ENCODE measurements at regions not wholly inside any gene's neighbourhood (a gene's known extent, or its start where the extent isn't known, plus 50 kb on each side); places are given as distances from the start of the nearest gene placed in this dataset.

DNA sequence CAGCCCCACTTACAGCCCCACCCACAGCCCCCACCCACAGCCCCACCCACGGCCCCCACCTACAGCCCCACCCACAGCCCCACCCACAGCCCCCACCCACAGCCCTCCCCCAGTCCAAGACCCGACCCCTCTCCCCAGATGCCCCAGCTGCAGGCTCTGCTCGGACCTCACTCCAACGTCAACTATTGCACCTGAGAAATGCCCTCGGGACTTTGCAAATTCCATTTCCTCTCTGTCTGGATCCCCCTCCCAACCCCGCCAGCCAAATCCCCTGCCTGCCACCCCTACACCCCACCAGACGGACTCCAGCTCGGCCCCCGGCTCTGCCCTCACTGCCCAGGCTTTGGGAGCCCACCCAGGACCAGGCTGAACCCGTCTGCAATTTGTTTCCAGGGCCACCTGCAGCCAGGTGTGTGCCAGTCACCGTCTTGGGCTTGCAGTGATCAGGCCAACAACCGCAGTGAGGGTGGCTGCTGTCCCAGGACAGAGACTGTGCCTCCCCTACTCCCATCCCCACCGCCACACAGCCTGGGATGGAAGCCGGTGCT is 662.8 kb downstream of the BRD1 start:
- no peak for DNase-seq

DNA sequence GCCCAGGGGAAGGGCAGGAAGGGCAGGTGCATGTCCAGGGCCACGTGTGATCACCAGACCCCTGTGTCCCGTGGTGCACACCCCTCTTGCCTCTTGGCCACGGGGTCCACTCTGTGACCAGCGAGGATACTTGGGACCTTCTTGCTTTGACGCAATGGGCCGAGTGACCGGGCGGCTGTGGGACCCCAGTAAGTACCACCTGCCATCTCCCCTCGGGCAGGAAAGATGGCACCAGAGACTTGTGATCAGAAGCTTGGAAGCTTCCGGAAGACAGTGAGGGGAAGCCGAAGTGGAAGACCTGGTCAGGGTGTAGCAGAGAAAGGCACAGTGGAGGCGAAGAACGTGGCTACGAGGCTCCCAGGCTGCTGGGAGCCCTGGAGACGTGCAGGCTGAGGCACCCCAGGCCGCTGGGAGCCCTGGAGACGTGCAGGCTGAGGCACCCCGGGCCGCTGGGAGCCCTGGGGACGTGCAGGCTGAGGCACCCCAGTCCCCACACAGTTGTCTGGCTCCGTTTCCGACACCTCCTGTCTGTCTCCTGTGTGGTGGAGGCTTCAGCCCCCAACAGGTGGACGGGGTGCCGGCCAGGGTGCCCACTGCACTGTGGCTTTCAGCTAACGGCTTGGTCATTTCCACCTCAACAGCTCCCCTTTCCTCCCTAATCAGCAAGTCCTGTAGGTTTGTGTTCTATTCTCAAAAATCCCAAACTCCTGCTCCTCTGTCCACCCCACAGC is 663.5 kb downstream of the BRD1 start:
- no peak for DNase-seq

DNA sequence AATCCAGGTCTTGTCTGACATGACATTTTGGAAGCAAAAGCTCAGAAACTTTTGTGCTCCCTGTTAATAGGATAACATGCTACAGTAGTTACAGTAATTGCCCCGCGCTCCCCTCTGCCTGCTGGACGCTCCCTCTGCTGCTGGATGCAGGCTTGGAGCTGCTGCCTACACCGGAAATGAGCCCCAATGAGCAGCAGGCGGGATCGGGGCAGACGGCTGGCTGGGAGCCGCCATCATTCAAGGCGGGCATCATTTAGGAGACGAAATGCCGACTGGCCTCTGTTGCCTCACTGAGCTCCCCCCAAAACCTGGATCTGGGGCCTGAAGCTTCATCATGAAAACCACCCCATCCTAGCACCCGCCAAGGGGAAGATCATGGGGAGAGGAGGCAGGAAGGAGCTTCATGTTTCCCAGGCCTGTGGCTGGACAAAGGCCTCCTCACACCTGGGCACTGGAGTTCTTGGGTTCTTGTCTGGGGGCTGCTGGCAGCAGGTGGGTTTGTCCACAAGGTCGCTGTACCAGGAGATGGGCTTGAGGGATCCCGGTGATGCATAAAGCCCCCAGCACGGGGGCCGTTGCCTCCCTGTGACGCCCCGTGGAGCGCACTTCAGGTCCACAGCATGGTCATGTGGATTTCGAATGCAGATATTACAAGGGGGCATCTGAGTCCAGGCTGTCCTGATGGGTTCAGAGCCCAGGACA is 664.3 kb downstream of the BRD1 start:
- DNase-seq, result no peak

DNA sequence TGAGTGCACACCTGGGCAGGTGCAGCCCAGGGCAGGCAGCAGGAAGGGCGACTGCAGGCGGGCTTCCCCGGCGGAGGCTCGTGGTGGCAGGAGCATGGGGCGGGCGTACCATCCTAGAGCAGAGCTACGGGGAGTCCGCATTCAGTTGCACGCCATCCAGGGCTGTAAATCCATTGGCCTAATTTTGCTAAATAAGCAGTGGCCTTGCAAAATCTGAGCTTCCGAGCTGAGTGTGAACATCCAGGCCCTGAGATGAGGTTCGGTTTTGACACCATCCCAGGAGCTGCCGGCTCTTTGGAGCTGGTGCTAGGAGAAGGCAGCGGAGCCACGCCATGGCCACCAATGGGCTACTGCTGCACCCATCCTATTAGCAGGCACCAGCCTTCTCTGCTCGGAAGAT is 664.8 kb downstream of the BRD1 start:
- DNase-seq, result no peak

DNA sequence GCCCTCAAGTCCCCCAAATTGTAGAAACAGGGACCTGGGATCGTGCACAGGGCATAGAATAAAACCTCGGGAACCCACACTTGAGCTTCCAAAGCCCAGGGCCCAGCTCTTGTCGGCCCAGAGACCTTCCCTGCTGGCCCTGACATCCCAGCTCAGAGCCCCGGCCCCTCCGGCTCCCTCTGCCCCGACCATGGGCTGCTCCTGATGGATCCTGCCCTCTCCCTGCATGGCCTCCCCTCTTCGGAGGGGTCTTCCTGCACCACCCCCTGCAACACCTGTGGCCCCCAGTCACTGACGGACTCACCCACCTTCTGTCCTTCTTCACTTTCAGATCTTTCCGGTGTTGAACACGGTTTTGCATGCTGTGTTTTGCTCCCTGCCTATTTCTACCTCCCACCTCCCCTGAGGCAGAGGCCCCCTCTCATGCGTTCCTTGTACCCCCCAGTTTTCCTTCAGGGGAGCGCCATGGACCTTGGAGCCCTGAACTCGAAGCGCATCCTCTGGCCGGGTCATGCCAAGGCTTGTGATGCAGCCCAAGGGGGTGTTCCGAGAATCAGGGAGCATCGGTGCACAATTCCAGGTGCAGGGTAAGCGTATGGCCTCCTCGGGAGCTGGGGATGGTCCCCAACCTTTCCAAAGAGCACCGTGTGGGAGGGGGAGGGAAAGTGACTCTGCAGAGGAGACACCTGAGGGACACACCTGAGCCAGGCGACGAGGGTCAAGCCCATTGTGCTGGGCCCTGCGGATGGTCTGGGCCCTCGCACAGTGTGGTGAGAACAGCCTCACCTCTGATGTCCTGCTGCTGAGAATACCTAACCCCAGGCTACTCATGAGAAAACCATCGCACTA is 666.4 kb downstream of the BRD1 start:
- no peak for DNase-seq

DNA sequence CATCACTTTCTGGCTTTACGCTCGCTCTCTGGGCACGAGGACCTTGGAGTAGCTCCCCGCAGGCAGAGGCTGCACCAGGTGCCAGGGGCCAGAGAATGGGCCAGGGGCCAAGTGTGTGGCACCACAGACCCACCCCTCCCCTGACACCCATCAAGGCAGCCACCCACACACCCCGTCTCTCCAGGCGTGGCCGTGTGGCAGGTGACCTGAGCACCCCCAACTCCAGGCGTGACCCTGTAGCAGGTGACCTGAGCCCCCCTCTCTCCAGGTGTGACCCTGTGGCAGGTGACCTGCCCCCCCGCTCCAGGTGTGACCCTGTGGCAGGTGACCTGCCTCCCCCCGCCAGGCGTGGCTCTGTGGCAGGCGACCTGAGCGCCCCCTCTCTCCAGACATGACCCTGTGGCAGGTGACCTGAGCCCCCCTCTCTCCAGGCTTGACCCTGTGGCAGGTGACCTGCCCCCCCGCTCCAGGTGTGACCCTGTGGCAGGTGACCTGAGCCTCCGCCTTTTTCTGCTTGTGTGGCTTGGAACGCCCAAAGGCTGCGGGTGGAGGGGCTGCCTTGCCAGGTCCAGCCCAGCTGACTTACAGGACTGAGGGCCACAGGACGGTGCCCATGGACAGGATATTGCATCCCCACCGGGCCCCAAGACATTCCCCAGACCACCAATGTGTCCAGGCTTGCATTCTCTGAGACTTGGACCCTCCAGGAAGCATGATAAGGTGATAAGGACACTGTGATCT is 667.2 kb downstream of the BRD1 start:
- no peak for DNase-seq

DNA sequence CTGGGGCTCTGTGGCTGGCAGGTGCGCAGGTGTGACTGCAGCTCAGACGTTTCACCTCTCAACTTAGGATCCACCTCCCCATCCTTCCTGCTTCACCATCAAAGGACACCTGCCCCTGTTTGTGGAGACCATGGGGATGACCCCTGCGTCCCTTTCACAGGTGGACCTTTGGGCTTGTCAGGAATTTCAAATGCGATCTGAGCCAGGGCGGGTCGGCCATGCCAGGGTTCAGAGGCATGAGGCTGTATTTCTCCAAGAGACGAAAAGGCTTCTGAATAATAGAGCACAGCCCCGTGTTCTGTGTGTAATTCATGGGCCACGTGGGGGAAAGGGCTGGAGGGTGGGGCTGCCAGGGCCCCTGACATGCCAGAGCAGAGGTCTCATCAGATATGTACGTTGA is 668.0 kb downstream of the BRD1 start:
- DNase-seq, result no peak

DNA sequence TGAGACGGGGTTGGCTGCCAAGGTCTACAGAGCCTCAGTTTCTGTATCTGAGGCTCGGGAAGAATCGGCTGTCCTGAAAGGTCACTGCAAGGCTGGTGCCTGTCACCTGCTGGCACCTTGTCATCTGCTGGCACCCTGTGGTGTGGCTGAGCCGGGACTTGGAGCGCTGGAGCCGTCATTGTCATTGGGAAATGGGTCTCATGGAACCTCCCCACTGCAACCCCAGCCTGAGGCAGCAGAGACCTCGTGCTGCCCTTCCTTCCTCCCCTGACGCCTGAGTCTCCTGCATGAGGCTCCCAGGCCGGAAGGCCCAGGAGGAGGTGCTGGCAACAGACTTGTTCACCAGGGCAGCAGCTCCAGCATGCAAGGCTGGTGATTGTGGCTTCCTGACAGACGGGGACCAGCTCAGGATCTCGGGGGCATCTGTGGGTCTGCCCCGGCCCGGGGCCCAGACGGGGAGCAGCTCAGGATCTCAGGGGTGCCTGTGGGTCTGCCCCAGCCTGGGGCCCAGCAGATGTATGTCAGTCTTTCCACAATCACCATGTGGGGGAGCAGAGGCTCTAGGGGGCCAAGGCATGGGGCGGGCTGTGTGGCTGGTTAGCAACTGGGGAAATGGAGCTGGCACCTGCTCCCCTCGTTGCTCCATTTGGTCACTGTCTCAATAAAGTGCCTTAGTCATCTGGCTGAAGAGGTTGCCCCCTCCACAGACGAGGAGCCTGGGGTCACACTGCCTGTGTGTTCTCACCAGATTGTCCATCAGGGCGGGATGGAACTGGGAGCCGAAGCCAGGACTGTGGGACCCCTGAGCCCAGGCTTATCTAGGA is 668.7 kb downstream of the BRD1 start:
- DNase-seq, result no peak

DNA sequence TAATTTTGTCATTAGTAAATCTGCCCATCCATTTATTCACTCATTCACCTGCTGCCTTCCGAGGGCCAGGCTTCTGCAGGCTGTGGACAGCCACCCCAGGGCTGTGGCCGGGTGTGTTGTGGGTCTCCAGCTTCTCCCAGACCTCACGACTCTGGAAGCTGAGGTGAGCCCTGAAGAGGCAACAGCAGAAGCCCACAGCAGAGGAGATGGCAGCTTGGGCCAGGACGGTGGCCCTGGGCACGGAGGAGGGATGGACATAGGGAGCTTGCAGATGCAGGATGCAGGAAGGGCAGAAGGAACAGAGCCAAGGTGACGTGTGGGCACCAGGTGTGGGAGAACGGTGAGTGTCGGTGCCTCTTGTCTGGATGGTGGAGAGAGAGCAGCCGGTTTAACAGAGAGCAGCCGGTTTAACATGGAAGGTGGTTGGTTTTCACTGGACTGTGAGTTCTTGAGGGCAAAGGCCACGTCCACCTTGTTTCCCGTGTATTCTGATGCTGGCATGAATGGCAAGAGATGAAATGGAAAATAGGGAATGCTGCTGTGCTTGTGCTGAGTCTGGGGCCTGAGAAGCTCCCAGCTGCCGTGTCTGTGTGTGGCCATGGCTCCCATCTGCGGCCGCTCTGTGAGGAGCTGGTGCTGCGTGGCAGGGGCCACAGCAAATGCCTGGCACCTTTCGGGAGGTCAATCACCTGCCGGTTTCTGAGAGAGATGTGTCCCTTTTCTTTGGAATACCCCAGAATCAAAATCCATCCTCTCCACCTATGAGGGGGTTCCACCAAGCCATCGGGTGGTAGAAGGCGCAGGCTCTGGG is 669.9 kb downstream of the BRD1 start:
- no peak for DNase-seq

DNA sequence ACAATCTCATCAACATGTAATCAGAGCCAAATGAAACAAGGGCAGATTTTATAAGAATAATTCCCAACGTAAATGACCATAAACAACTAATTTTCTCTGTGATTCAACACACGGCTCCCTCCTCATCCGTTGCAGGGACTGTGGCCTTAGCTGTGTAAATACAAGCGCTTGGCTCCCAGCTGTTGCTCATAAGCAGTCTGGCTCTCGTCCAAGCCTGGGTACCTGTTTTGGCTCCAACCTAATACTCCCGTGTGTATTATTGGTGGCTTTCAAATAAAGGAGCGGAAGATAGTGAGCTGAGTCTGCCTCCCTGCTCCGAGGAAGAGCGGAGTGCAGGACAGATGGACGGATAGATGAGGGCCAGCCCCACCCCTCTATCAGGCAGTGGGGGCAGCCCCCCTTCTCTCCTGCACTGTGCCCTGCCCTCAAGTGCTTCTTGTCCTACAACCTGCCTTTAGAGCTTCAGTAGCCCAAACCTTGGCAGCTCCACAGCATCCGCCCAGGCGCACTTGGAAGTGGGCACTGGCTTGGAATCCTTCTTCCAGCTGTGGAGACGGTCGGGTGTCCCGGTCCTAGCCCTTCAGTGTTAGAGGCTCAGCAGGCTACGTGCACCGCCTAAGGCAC is 670.9 kb downstream of the BRD1 start:
- DNase-seq, result no peak

DNA sequence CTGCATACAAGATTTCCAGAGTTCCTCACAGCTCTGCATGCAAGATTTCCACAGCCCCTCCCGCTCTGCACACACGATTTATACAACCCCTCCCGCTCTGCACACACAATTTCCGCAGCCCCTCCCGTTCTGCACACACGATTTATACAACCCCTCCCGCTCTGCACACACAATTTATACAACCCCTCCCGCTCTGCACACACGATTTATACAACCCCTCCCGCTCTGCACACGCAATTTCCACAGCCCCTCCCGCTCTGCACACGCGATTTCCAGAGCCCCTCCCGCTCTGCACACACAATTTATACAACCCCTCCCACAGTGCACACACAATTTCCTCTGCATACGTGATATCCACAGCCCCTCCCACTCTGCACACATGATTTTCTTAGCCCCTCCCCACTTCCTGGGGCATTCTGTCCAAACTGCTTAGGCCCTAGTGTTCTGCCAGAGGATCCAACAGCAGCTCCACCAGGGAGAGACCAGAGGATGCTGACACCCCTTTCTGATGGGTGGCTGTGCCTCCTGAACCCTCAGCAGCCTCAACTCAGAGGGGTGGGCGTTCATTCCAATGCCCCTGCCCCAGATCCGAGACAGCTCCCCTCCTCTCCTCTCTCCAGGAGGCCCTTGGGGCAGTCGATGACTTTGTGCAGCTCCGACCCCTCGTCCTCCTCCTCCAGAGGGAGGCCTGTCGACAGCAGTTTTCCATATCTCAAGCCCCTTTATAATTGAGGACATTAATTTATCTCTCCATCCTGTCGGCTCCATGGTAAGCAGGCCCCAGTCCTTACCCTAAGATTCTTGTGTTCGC is 671.7 kb downstream of the BRD1 start:
- DNase-seq, result no peak

DNA sequence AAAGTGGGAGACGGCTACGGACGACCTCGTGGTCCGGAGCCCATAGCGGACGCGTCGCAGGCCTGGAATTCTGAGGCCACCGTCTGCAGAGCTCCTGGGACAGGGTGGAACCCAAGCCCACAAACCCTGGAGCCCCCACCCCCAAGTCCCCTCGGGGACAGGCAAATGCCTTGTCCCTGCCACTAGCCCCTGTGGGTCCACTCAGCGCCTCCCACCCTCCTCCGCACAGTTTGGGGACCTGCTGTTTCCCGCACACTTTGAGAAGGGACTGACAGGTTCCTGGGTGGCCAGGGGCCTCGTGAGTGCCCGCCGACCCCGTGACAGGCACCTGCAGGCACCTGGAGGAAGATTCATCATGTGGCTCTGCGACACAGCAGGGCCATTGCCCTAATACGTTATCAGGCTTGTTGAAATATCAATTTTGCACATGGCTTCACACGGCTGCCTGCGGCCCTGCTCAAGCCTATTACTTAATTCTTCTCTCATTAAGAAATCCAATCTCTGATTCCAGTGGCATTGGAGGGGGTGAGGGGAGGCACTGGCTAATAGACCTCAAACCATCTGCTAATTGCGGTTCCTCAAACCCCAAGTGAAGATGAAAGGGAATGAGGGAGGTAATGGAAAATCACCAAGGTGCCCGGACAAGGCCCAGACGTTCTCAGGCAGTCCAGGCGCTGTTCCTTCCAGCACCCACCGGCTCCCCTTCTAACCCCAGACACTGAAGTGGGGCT is 672.5 kb downstream of the BRD1 start:
- no peak for DNase-seq

DNA sequence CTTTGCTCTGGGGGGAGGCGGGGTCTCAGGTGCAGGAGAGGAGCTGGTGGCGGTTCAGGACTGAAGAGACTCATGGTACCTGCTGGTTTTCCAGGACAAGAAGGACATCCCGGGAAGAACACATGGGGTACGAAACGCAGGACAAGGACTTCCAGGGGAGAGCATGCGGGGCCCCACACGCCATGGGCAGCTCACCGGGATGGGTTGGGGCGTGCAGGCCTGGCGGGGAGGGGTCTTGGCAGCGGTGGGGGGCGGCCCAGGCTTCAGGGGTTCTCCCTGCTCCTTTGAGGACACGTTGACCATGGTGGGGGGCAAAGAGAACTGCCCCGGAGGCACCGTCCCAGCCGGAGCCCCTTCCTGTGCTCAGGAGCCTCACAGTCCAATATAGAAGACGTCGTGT is 673.2 kb downstream of the BRD1 start:
- no peak for DNase-seq

DNA sequence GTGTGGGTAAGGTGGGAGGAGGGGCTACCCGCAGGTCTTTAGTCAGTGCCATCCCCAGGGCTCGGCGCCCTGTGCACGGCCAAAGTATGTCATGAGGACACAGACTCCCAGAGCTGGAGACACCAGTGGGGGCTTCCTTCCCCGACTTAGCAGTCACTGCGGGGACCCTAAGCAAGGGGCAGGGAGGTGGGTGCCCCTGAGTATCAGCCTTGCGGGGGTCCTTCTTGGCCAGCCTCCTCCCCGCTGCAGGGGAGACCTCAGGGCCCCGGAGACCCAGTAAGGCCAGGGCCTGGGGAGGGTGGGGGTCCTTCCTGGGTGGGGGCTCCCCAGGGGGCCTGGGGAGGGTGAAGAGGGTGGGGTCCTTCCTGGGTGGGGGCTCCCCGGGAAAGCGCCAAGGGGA is 673.8 kb downstream of the BRD1 start:
- DNase-seq, result no peak

DNA sequence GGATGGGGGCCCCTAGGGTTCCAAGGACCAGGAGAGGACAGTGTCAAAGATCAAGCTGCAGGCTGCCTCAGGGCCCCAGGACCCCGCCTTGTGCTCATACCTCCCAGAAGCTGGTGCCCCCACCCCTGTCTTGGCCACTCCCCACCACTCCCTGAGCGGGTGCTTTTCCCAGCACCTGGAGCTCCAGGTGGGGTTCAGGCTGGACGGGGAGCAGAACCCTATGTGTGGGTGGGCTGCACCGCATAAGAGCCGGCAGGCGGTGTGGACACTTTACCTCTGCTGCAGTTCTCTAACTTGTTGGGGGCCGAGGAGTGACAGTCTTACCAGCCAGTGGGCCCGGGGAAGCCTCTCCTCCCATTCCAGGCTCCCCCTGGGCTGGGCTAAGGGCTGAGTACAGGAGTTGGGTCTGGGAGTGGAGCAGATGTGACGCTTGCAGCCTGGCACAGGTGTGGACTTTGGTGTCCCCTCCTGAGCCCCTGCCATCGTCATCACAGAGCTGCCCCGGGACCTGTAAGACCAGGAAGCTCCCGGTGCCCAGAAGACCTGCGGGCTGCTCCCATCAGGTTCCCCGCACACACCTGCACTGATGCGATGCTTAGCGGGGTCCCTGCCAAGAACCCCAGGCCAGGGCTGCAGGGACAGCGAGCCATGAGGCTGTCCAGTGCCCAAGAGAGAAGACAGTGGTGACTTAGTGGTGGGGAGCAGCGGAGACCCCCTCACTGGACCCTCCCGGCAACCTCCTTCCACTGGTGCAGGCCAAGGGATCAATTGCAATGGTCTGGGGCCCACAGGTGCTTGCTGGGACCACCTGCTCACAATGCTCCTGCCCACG is 674.5 kb downstream of the BRD1 start:
- no peak for DNase-seq

Measured in amygdala (tissue), 56 donors.